OCI-LY7 (cell line): ENCODE measurements at regions not wholly inside any gene's neighbourhood (a gene's known extent, or its start where the extent isn't known, plus 50 kb on each side); places are given as distances from the start of the nearest gene placed in this dataset.

Source experiments
- BruUV-seq: library from RNA; stranded (reverse); fragments of 400-500 nt; replicated peaks from 2 replicates; lab custom pipeline; 2021; lab: Mats Ljungman, UMichigan
- CTCF ChIA-PET: fragments of 300-600 bp; sonication (Branson Sonifier 250); formaldehyde crosslinking; loops from one replicate; lab custom pipeline; 2022; ENCODE audit warnings: antibody characterized with exemption; ENCODE audit not compliant: unreplicated experiment; lab: Charles Lee
- POLR2A ChIA-PET: fragments of 300-600 bp; sonication (Branson Sonifier 250); formaldehyde crosslinking; loops from one replicate; lab custom pipeline; 2022; ENCODE audit warnings: antibody characterized with exemption; lab: Charles Lee
- DNase-seq: peaks from one replicate; pipeline ENCODE4 v3.0.0-alpha.2; 2015; ENCODE audit warnings: low spot score
- H2AFZ ChIP-seq: fragments of 200-600 bp; sonication (generic), shearing (Covaris generic); 2 replicates; pipeline ENCODE4 v1.6.1; 2014; ENCODE audit warnings: mild to moderate bottlenecking, antibody characterized with exemption, low read length, moderate library complexity
- H3K27ac ChIP-seq: fragments of 200-600 bp; sonication (generic); 2 replicates; pipeline ENCODE4 v1.5.1; 2014; ENCODE audit warnings: mixed run types, low read depth, mild to moderate bottlenecking, moderate library complexity, low read length, inconsistent platforms; ENCODE audit not compliant: poor library complexity, severe bottlenecking
- H3K36me3 ChIP-seq: fragments of 200-600 bp; sonication (generic); 2 replicates; pipeline ENCODE4 v1.6.1; 2014; ENCODE audit warnings: mild to moderate bottlenecking, antibody characterized with exemption, low read length, moderate library complexity, mixed read lengths; ENCODE audit not compliant: insufficient read depth
- H3K4me1 ChIP-seq: fragments of 200-600 bp; sonication (generic); 2 replicates; pipeline ENCODE4 v1.5.1; 2014; ENCODE audit warnings: mild to moderate bottlenecking, low read length; ENCODE audit not compliant: insufficient read depth, poor library complexity, severe bottlenecking
- H3K4me2 ChIP-seq: fragments of 200-600 bp; sonication (generic); 2 replicates; pipeline ENCODE4 v1.6.1; 2014; ENCODE audit warnings: mild to moderate bottlenecking, low read length
- H3K4me3 ChIP-seq: fragments of 200-600 bp; sonication (generic); 2 replicates; pipeline ENCODE4 v1.5.1; 2014; ENCODE audit warnings: mild to moderate bottlenecking, low read depth, low read length; ENCODE audit not compliant: poor library complexity, severe bottlenecking
- H3K79me2 ChIP-seq: fragments of 200-600 bp; sonication (generic); 2 replicates; pipeline ENCODE4 v1.6.1; 2016; ENCODE audit warnings: low read depth, mild to moderate bottlenecking, low read length, moderate library complexity, mixed read lengths; ENCODE audit not compliant: insufficient read depth
- H3K9me2 ChIP-seq: fragments of 200-600 bp; sonication (generic); 2 replicates; pipeline ENCODE4 v1.6.1; 2016; ENCODE audit warnings: mild to moderate bottlenecking, low read length, mixed read lengths; ENCODE audit not compliant: insufficient read depth
- H3K9me3 ChIP-seq: fragments of 200-600 bp; sonication (generic); 2 replicates; pipeline ENCODE4 v1.6.1; 2014; ENCODE audit warnings: mild to moderate bottlenecking, mixed run types, low read length, mixed read lengths
- H4K20me1 ChIP-seq: fragments of 200-600 bp; sonication (generic); 2 replicates; pipeline ENCODE4 v1.6.1; 2014; ENCODE audit warnings: mild to moderate bottlenecking, antibody characterized with exemption, low read length, moderate library complexity, mixed read lengths; ENCODE audit not compliant: insufficient read depth
- EZH2phosphoT487 ChIP-seq: fragments of 200-600 bp; sonication (generic); IDR thresholded peaks from 2 replicates; pipeline ENCODE4 v1.6.1; 2018; ENCODE audit warnings: low read depth, borderline replicate concordance, mild to moderate bottlenecking, mixed run types, antibody characterized with exemption, low read length, moderate library complexity, mixed read lengths
- intact Hi-C: fragments of 100-400 bp; cut with micrococcal nuclease; formaldehyde crosslinking; loops from one replicate; pipeline ENCODE4 v1.10.0; 2022; ENCODE audit not compliant: unreplicated experiment
- TF ChIP-seq, protein P1 (sequence below): fragments of 200-600 bp; sonication (generic); conservative IDR thresholded peaks from 2 replicates; pipeline ENCODE4 v1.5.1; 2014; ENCODE audit warnings: mild to moderate bottlenecking, antibody characterized with exemption, low read length, moderate library complexity, mixed read lengths

DNA sequence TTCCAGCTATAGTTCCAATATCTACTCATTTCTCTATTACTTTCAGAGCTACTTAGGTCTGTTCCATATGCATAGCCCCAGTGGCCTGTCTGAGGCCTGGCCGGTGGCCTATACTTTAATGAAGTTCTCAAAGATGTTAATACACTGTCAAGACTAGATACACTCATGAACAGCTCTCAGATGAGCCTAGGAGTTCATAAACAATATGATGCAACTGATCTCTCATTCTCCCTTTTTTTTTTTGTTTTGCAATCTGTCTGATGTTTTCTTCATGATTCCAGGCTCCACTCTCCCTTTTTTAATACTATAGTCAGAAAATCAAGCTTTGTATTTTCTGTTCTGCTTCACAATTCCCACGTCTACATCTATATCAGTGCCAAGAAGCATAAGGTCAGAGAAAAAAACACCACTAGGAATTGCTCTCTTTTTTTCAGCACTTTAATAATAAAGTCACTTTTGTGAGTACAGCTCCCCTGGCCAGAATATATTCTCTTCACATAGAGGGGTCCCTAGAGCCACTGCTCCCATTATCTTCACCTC is 321.0 kb downstream of the C7orf25 start:
- H3K79me2 ChIP-seq, result no peaks in the 10 kb centered on the region
- ChIA-PET CTCF (no interaction called here), POLR2A (no interaction called here)
- no peaks in the 10 kb centered on the region for H3K36me3 ChIP-seq
- H3K4me2 ChIP-seq, result no peak overlapping the region
- no peak overlapping the region for H3K27ac ChIP-seq
- no peak for TF ChIP-seq EZH2phosphoT487
- TF ChIP-seq, protein P1, sequence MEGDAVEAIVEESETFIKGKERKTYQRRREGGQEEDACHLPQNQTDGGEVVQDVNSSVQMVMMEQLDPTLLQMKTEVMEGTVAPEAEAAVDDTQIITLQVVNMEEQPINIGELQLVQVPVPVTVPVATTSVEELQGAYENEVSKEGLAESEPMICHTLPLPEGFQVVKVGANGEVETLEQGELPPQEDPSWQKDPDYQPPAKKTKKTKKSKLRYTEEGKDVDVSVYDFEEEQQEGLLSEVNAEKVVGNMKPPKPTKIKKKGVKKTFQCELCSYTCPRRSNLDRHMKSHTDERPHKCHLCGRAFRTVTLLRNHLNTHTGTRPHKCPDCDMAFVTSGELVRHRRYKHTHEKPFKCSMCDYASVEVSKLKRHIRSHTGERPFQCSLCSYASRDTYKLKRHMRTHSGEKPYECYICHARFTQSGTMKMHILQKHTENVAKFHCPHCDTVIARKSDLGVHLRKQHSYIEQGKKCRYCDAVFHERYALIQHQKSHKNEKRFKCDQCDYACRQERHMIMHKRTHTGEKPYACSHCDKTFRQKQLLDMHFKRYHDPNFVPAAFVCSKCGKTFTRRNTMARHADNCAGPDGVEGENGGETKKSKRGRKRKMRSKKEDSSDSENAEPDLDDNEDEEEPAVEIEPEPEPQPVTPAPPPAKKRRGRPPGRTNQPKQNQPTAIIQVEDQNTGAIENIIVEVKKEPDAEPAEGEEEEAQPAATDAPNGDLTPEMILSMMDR, result no peak
- H3K4me3 ChIP-seq, result no peak overlapping the region
- BruUV-seq, result no TSS peak
- H4K20me1 ChIP-seq, result no peaks in the 10 kb centered on the region
- intact Hi-C loops, result no loop called here
- no peaks in the 10 kb centered on the region for H3K9me2 ChIP-seq
- H3K9me3 ChIP-seq, result no peaks in the 10 kb centered on the region
- no peaks in the 10 kb centered on the region for H3K4me1 ChIP-seq
- no peak for DNase-seq
- H2AFZ ChIP-seq, result no peak overlapping the region

GRCh38 chr7:42588876-42589275 is 323.0 kb downstream of the C7orf25 start:
- Histone ChIP-seq H3K27ac (no peak overlapping the region), H3K4me3 (no peak overlapping the region), H4K20me1 (no peaks in the 10 kb centered on the region), H2AFZ (no peak overlapping the region), H3K9me3 (no peaks in the 10 kb centered on the region), H3K9me2 (no peaks in the 10 kb centered on the region), H3K36me3 (no peaks in the 10 kb centered on the region), H3K4me2 (no peak overlapping the region), H3K79me2 (no peaks in the 10 kb centered on the region), H3K4me1 (no peaks in the 10 kb centered on the region)
- intact Hi-C loops, result no loop called here
- ChIA-PET POLR2A (no interaction called here), CTCF (no interaction called here)
- TF ChIP-seq EZH2phosphoT487, result no peak
- TF ChIP-seq, protein P1, result no peak
- DNase-seq, result no peak
- BruUV-seq, result no TSS peak

DNA sequence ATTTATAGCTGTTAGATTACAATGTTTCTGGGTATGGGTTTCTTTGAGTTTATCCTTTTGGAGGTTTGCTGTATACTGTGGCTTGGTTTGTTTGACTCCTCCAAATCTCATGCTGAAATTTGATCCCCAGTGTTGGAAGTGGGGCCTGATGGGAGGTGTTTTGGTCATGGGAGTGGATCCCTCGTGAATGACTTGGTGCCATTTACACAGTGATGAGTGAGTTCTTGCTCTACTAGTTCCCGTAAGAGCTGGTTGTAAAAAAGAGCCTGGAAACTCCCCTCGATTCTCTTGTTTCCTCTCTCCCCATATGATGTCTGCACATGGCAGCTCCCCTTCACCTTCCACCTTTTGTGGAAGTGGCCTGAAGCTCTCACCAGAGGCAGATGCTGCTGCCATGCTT is 324.1 kb downstream of the C7orf25 start:
- H3K36me3 ChIP-seq, result no peaks in the 10 kb centered on the region
- no peak for DNase-seq
- ChIA-PET CTCF (no interaction called here), POLR2A (no interaction called here)
- H3K27ac ChIP-seq, result no peak overlapping the region
- H3K9me3 ChIP-seq, result no peaks in the 10 kb centered on the region
- intact Hi-C loops, result no loop called here
- no peaks in the 10 kb centered on the region for H3K4me1 ChIP-seq
- H2AFZ ChIP-seq, result no peak overlapping the region
- BruUV-seq, result no TSS peak
- TF ChIP-seq EZH2phosphoT487, result no peak
- TF ChIP-seq, protein P1, result no peak
- H3K4me3 ChIP-seq, result no peak overlapping the region
- H3K79me2 ChIP-seq, result no peaks in the 10 kb centered on the region
- no peaks in the 10 kb centered on the region for H3K9me2 ChIP-seq
- H3K4me2 ChIP-seq, result no peak overlapping the region
- H4K20me1 ChIP-seq, result no peaks in the 10 kb centered on the region
